ENCODE measurements at regions not wholly inside any gene's neighbourhood (a gene's known extent, or its start where the extent isn't known, plus 50 kb on each side); places are given as distances from the start of the nearest gene placed in this dataset.

DNA sequence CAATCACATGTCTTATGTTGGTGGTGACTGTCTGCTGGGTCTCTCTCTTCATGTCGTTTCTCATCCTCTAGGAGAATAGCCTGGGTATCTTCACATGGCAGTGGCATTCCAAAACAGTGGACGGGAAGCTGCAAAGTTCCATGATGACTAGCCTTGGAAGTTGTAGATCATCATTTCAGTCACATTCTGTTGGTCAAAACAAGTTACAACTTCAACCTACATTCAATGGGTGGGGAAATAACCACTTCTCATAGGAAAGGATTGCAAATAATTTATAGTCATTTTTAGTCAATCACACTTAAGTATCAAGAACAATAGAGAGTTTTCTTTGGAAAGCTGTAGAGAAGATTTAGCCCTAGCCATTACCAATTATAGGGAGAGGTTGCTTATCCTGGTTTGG lies 395.0 kb upstream of the CDH2 start:
- TF ChIP-seq CTCF (conservative IDR thresholded peaks at IDR 0.05) = no peak
- no peak for TF ChIP-seq ZFX (IDR thresholded peaks at IDR 0.05)
